SK-N-SH (cell line): ENCODE measurements at regions not wholly inside any gene's neighbourhood (a gene's known extent, or its start where the extent isn't known, plus 50 kb on each side); places are given as distances from the start of the nearest gene placed in this dataset.

Experiments used
- CTCF ChIA-PET: fragments of 300-600, 350-600 bp; formaldehyde crosslinking; extraction: SDS; loops from one replicate; lab custom pipeline; 2021; lab: Yijun Ruan, JAX
- POLR2A ChIA-PET: fragments of 350-600 bp; sonication (Branson Sonifier 250); formaldehyde crosslinking; extraction: SDS; loops from one replicate; lab custom pipeline; 2020; ENCODE audit warnings: antibody characterized with exemption, inconsistent platforms; lab: Yijun Ruan, JAX
- DNase-seq: peaks from one replicate; pipeline ENCODE4 v3.0.0; 2012
- H2AFZ ChIP-seq: fragments of 200-600 bp; sonication (generic); 2 replicates; pipeline ENCODE4 v1.8.1; 2016; ENCODE audit warnings: antibody characterized with exemption, mild to moderate bottlenecking, low read depth
- H3F3A ChIP-seq: fragments of 200-600 bp; sonication (generic); replicated peaks from 2 replicates; pipeline ENCODE3; 2016; ENCODE audit warnings: antibody characterized with exemption, mild to moderate bottlenecking; ENCODE audit not compliant: insufficient read depth
- H3K27ac ChIP-seq, 2 experiments: fragments of 200-500 bp in 1 of 2; fragments of 200-600 bp in 1 of 2; sonication (Bioruptor generic) in 1 of 2; sonication (generic), shearing (Covaris generic) in 1 of 2; 2 replicates each; pipeline versions ENCODE4 v1.5.1 to v1.6.1; 2014 to 2016; ENCODE audit warnings: low read depth in 2 of 2, inconsistent platforms in 1 of 2, low read length in 1 of 2, mild to moderate bottlenecking in 1 of 2, mixed read lengths in 1 of 2
- H3K27me3 ChIP-seq: fragments of 200-600 bp; sonication (generic), shearing (Covaris generic); 2 replicates; pipeline ENCODE4 v1.6.1; 2016; ENCODE audit warnings: mixed run types; ENCODE audit not compliant: insufficient read depth
- H3K36me3 ChIP-seq, 2 experiments: fragments of 200-500 bp in 1 of 2; fragments of 200-600 bp in 1 of 2; sonication (Bioruptor generic) in 1 of 2; sonication (generic) in 1 of 2; replicated peaks in 1 of 2; 2 replicates each; pipeline versions ENCODE3 to v1.5.1; 2014 to 2016; ENCODE audit warnings: low read length in 1 of 2, mild to moderate bottlenecking in 1 of 2; ENCODE audit not compliant: insufficient read depth in 2 of 2, control insufficient read depth in 1 of 2
- H3K4me1 ChIP-seq, 2 experiments: fragments of 200-500 bp in 1 of 2; fragments of 200-600 bp in 1 of 2; sonication (Bioruptor generic) in 1 of 2; sonication (generic), shearing (Covaris generic) in 1 of 2; 2 replicates each; pipeline versions ENCODE4 v1.5.1 to v1.6.1; 2014 to 2016; ENCODE audit warnings: low read depth in 1 of 2, low read length in 1 of 2, mixed run types in 1 of 2; ENCODE audit not compliant: insufficient read depth in 2 of 2, control insufficient read depth in 1 of 2
- H3K4me2 ChIP-seq: fragments of 200-600 bp; sonication (generic), shearing (Covaris generic); 2 replicates; pipeline ENCODE4 v1.6.1; 2017; ENCODE audit warnings: mixed run types
- H3K4me3 ChIP-seq, 2 experiments: fragments of 200-500 bp in 1 of 2; fragments of 200-600 bp in 1 of 2; sonication (Bioruptor generic) in 1 of 2; sonication (generic), shearing (Covaris generic) in 1 of 2; 2 replicates each; pipeline versions ENCODE4 v1.5.1 to v1.8.1; 2014 to 2016; ENCODE audit warnings: low read depth in 2 of 2, inconsistent platforms in 1 of 2, low read length in 1 of 2, mild to moderate bottlenecking in 1 of 2, mixed read lengths in 1 of 2, moderate library complexity in 1 of 2
- H3K79me2 ChIP-seq: fragments of 200-600 bp; sonication (generic); 2 replicates; pipeline ENCODE4 v1.8.1; 2017; ENCODE audit warnings: mild to moderate bottlenecking; ENCODE audit not compliant: insufficient read depth
- H3K9ac ChIP-seq: fragments of 200-600 bp; sonication (generic); 2 replicates; pipeline ENCODE4 v1.6.1; 2017; ENCODE audit warnings: mixed run types
- H3K9me2 ChIP-seq: fragments of 200-600 bp; sonication (generic); 2 replicates; pipeline ENCODE4 v1.6.1; 2017; ENCODE audit warnings: mixed run types
- H3K9me3 ChIP-seq: fragments of 200-600 bp; sonication (generic); 2 replicates; pipeline ENCODE4 v1.6.1; 2017; ENCODE audit warnings: mixed run types, mild to moderate bottlenecking, moderate library complexity
- H4K20me1 ChIP-seq: fragments of 200-600 bp; sonication (generic); 2 replicates; pipeline ENCODE4 v1.6.1; 2017; ENCODE audit warnings: mild to moderate bottlenecking, mixed run types; ENCODE audit not compliant: insufficient read depth
- EP300 ChIP-seq, 2 experiments: IDR thresholded peaks; 2 replicates each; pipeline versions ENCODE4 v1.4.0 to v1.6.1; 2012; ENCODE audit warnings: borderline replicate concordance in 1 of 2, low read depth in 1 of 2, low read length in 1 of 2
- GABPA ChIP-seq: IDR thresholded peaks from 2 replicates; pipeline ENCODE4 v1.4.0; 2012; ENCODE audit warnings: low read depth, mild to moderate bottlenecking
- MXI1 ChIP-seq: IDR thresholded peaks from 2 replicates; pipeline ENCODE4 v1.6.1; 2012; ENCODE audit warnings: mild to moderate bottlenecking, low read depth, low read length, improper control_type of control experiment
- POLR2AphosphoS5 ChIP-seq: IDR thresholded peaks from 2 replicates; pipeline ENCODE4 v1.6.1; 2012; ENCODE audit warnings: low read depth, low read length
- RCOR1 ChIP-seq: fragments of 150-350 bp; IDR thresholded peaks from 2 replicates; pipeline ENCODE4 v1.6.1; 2017; ENCODE audit warnings: antibody characterized with exemption, low read length
- RXRA ChIP-seq: IDR thresholded peaks from 2 replicates; pipeline ENCODE4 v1.4.0; 2012; ENCODE audit warnings: low read depth, mild to moderate bottlenecking, borderline replicate concordance
- SIN3A ChIP-seq: IDR thresholded peaks from 2 replicates; pipeline ENCODE4 v1.6.1; 2012; ENCODE audit warnings: low read depth, mild to moderate bottlenecking, low read length, moderate library complexity, borderline replicate concordance
- SMC3 ChIP-seq: IDR thresholded peaks from 2 replicates; pipeline ENCODE4 v1.6.1; 2012; ENCODE audit warnings: low read depth, low read length, improper control_type of control experiment
- TCF12 ChIP-seq: IDR thresholded peaks from 2 replicates; pipeline ENCODE4 v1.4.0; 2012
- YY1 ChIP-seq: IDR thresholded peaks from 2 replicates; pipeline ENCODE4 v1.4.0; 2012; ENCODE audit warnings: low read depth, mild to moderate bottlenecking
- WGBS: methylation state at CpG from one replicate; pipeline ENCODE4 v1.1.6; 2017; ENCODE audit warnings: low lambda C conversion rate; 5-methylcytosine and 5-hydroxymethylcytosine counted together
- TF ChIP-seq, protein P1 (sequence below): IDR thresholded peaks from 2 replicates; pipeline ENCODE4 v1.4.0; 2012; ENCODE audit warnings: low read depth, borderline replicate concordance
- TF ChIP-seq, protein P2 (sequence below): fragments of 200-600 bp; sonication (generic); IDR thresholded peaks from 2 replicates; pipeline ENCODE4 v1.6.1; 2017; ENCODE audit warnings: antibody characterized with exemption, mild to moderate bottlenecking, moderate library complexity
- TF ChIP-seq, protein P3 (sequence below): fragments of 150-350 bp; IDR thresholded peaks from 2 replicates; pipeline ENCODE4 v1.6.1; 2017; ENCODE audit warnings: antibody characterized with exemption, low read length, low read depth, borderline replicate concordance
- TF ChIP-seq, protein P4 (sequence below): fragments of 150-350 bp; IDR thresholded peaks from 2 replicates; pipeline ENCODE4 v1.6.1; 2016; ENCODE audit warnings: mild to moderate bottlenecking, low read depth, low read length
- TF ChIP-seq, protein P5 (sequence below): IDR thresholded peaks from 2 replicates; pipeline ENCODE4; 2012

DNA sequence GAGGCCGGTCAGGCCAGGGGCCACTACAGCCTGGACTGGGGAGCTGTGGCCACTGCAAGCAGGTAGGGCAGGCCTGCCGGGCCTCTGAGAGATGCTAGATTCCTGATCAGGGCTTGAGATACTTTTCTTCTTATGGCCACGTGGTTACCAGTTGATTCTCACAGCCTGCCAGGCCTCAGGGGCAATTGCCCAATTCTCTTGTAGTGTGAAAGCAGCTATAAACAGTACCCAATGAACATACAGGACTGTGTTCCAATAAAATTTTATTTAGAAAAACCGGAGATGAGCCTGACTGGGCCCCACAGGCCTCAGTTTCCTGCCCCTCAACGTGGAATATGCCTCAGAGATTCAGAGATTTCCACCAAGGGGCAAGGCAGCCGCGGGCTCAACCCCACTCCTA is 475.2 kb downstream of the TCERG1L start:
- no peak for DNase-seq
- Histone ChIP-seq H3K36me3 (no peaks in the 10 kb centered on the region), H3K27me3 (no peaks in the 10 kb centered on the region), H3K27ac (no peak overlapping the region), H3K79me2 (no peaks in the 10 kb centered on the region), H3K4me2 (no peak overlapping the region), H3K4me3 (no peak overlapping the region), H3K4me1 (no peaks in the 10 kb centered on the region), H3K9me2 (no peaks in the 10 kb centered on the region), H3F3A (no peaks in the 10 kb centered on the region), H2AFZ (no peak overlapping the region), H3K9me3 (no peaks in the 10 kb centered on the region), H3K9ac (no peak overlapping the region), H4K20me1 (no peaks in the 10 kb centered on the region)
- TF ChIP-seq SMC3 (no peak), GABPA (no peak), EP300 (IDR thresholded peaks at IDR 0.05; ENCODE audit: borderline replicate concordance in 1 of 2, low read depth in 1 of 2, low read length in 1 of 2) (no peak), POLR2AphosphoS5 (no peak), RXRA (no peak), SIN3A (no peak), RCOR1 (no peak), TCF12 (no peak), MXI1 (no peak), YY1 (no peak)
- TF ChIP-seq, protein P1, sequence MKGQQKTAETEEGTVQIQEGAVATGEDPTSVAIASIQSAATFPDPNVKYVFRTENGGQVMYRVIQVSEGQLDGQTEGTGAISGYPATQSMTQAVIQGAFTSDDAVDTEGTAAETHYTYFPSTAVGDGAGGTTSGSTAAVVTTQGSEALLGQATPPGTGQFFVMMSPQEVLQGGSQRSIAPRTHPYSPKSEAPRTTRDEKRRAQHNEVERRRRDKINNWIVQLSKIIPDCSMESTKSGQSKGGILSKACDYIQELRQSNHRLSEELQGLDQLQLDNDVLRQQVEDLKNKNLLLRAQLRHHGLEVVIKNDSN, result no peak
- TF ChIP-seq, protein P2, sequence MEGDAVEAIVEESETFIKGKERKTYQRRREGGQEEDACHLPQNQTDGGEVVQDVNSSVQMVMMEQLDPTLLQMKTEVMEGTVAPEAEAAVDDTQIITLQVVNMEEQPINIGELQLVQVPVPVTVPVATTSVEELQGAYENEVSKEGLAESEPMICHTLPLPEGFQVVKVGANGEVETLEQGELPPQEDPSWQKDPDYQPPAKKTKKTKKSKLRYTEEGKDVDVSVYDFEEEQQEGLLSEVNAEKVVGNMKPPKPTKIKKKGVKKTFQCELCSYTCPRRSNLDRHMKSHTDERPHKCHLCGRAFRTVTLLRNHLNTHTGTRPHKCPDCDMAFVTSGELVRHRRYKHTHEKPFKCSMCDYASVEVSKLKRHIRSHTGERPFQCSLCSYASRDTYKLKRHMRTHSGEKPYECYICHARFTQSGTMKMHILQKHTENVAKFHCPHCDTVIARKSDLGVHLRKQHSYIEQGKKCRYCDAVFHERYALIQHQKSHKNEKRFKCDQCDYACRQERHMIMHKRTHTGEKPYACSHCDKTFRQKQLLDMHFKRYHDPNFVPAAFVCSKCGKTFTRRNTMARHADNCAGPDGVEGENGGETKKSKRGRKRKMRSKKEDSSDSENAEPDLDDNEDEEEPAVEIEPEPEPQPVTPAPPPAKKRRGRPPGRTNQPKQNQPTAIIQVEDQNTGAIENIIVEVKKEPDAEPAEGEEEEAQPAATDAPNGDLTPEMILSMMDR, result no peak
- TF ChIP-seq, protein P3, sequence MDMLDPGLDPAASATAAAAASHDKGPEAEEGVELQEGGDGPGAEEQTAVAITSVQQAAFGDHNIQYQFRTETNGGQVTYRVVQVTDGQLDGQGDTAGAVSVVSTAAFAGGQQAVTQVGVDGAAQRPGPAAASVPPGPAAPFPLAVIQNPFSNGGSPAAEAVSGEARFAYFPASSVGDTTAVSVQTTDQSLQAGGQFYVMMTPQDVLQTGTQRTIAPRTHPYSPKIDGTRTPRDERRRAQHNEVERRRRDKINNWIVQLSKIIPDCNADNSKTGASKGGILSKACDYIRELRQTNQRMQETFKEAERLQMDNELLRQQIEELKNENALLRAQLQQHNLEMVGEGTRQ, result no peak
- TF ChIP-seq, protein P4, sequence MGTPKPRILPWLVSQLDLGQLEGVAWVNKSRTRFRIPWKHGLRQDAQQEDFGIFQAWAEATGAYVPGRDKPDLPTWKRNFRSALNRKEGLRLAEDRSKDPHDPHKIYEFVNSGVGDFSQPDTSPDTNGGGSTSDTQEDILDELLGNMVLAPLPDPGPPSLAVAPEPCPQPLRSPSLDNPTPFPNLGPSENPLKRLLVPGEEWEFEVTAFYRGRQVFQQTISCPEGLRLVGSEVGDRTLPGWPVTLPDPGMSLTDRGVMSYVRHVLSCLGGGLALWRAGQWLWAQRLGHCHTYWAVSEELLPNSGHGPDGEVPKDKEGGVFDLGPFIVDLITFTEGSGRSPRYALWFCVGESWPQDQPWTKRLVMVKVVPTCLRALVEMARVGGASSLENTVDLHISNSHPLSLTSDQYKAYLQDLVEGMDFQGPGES, result no peak
- TF ChIP-seq, protein P5, sequence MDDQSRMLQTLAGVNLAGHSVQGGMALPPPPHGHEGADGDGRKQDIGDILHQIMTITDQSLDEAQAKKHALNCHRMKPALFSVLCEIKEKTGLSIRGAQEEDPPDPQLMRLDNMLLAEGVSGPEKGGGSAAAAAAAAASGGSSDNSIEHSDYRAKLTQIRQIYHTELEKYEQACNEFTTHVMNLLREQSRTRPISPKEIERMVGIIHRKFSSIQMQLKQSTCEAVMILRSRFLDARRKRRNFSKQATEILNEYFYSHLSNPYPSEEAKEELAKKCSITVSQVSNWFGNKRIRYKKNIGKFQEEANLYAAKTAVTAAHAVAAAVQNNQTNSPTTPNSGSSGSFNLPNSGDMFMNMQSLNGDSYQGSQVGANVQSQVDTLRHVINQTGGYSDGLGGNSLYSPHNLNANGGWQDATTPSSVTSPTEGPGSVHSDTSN, result no peak
- POLR2A ChIA-PET, result no interaction called here
- CTCF ChIA-PET, result no interaction called here
- WGBS, result 25% methylated on average over 6 of the region's 7 CpGs
